ENCODE measurements at regions not wholly inside any gene's neighbourhood (a gene's known extent, or its start where the extent isn't known, plus 50 kb on each side); places are given as distances from the start of the nearest gene placed in this dataset.

GRCh38 chr2:192438239-192438638 lies 243.5 kb upstream of the TMEFF2 start:
- Histone ChIP-seq H3K36me3 (ENCODE audit: control insufficient read depth in 1 of 2, insufficient read depth in 2 of 2, low read length in 2 of 2) (no peaks in the 10 kb centered on the region), H3K4ac (ENCODE audit: low read depth, low read length) (no peak overlapping the region), H3K27ac (ENCODE audit: low read depth, low read length) (no peak overlapping the region), H2AFZ (ENCODE audit: insufficient read depth, low read length, poor library complexity) (no peak overlapping the region), H3K23ac (ENCODE audit: low read length) (no peak overlapping the region), H4K8ac (ENCODE audit: low read depth, low read length) (no peak overlapping the region), H2AK5ac (ENCODE audit: low read length) (no peak overlapping the region), H3K18ac (ENCODE audit: low read length) (no peak overlapping the region), H3K79me2 (ENCODE audit: control insufficient read depth, insufficient read depth, low read length, poor library complexity) (no peaks in the 10 kb centered on the region), H2BK12ac (ENCODE audit: low read length) (no peak overlapping the region), H4K91ac (ENCODE audit: low read depth, low read length) (no peak overlapping the region), H3K79me1 (ENCODE audit: low read length) (no peaks in the 10 kb centered on the region), H3K9me3 (ENCODE audit: insufficient read depth, low read depth, low read length) (no peaks in the 10 kb centered on the region), H3K14ac (ENCODE audit: low read length) (no peak overlapping the region), H3K4me1 (ENCODE audit: control insufficient read depth in 1 of 2, insufficient read depth in 2 of 2, low read length in 2 of 2) (peaks cover 0 to 2% of the 10 kb centered on the region in 2 experiments), H4K12ac (ENCODE audit: low read depth, low read length) (no peak overlapping the region), H3K4me2 (ENCODE audit: low read length) (no peak overlapping the region), H2BK5ac (ENCODE audit: low read depth, low read length, poor library complexity) (no peak overlapping the region), H3K27me3 (ENCODE audit: insufficient read depth, low read length) (no peaks in the 10 kb centered on the region), H2BK120ac (ENCODE audit: insufficient read depth, low read length, poor library complexity) (no peak overlapping the region), H3K4me3 (ENCODE audit: low read depth, low read length) (no peak overlapping the region), H3K9ac (ENCODE audit: low read length) (no peak overlapping the region)
- no CpG with 5 or more reads among the region's 1 CpG for WGBS (ENCODE audit: extremely low coverage, insufficient coverage, insufficient read length)
- no peak for DNase-seq

GRCh38 chr2:192437653-192438052 lies 242.9 kb upstream of the TMEFF2 start:
- Histone ChIP-seq H3K4me2 (ENCODE audit: low read length) (no peak overlapping the region), H4K8ac (ENCODE audit: low read depth, low read length) (no peak overlapping the region), H4K12ac (ENCODE audit: low read depth, low read length) (no peak overlapping the region), H3K79me1 (ENCODE audit: low read length) (no peaks in the 10 kb centered on the region), H2AK5ac (ENCODE audit: low read length) (no peak overlapping the region), H3K4me1 (ENCODE audit: control insufficient read depth in 1 of 2, insufficient read depth in 2 of 2, low read length in 2 of 2) (peaks cover 0 to 2% of the 10 kb centered on the region in 2 experiments), H3K4ac (ENCODE audit: low read depth, low read length) (no peak overlapping the region), H3K36me3 (ENCODE audit: control insufficient read depth in 1 of 2, insufficient read depth in 2 of 2, low read length in 2 of 2) (no peaks in the 10 kb centered on the region), H2BK5ac (ENCODE audit: low read depth, low read length, poor library complexity) (no peak overlapping the region), H3K9me3 (ENCODE audit: insufficient read depth, low read depth, low read length) (no peaks in the 10 kb centered on the region), H3K79me2 (ENCODE audit: control insufficient read depth, insufficient read depth, low read length, poor library complexity) (no peaks in the 10 kb centered on the region), H3K27ac (ENCODE audit: low read depth, low read length) (no peak overlapping the region), H2BK12ac (ENCODE audit: low read length) (no peak overlapping the region), H2AFZ (ENCODE audit: insufficient read depth, low read length, poor library complexity) (no peak overlapping the region), H4K91ac (ENCODE audit: low read depth, low read length) (no peak overlapping the region), H3K18ac (ENCODE audit: low read length) (no peak overlapping the region), H3K4me3 (ENCODE audit: low read depth, low read length) (no peak overlapping the region), H3K14ac (ENCODE audit: low read length) (no peak overlapping the region), H2BK120ac (ENCODE audit: insufficient read depth, low read length, poor library complexity) (no peak overlapping the region), H3K23ac (ENCODE audit: low read length) (no peak overlapping the region), H3K9ac (ENCODE audit: low read length) (no peak overlapping the region), H3K27me3 (ENCODE audit: insufficient read depth, low read length) (no peaks in the 10 kb centered on the region)
- WGBS (ENCODE audit: extremely low coverage, insufficient coverage, insufficient read length), result no CpG with 5 or more reads among the region's 4 CpGs
- no peak for DNase-seq

GRCh38 chr2:192424243-192424642 lies 229.5 kb upstream of the TMEFF2 start:
- Histone ChIP-seq H3K4me2 (ENCODE audit: low read length) (no peak overlapping the region), H3K27me3 (ENCODE audit: insufficient read depth, low read length) (no peaks in the 10 kb centered on the region), H3K4me3 (ENCODE audit: low read depth, low read length) (no peak overlapping the region), H3K4ac (ENCODE audit: low read depth, low read length) (no peak overlapping the region), H3K14ac (ENCODE audit: low read length) (no peak overlapping the region), H2AFZ (ENCODE audit: insufficient read depth, low read length, poor library complexity) (no peak overlapping the region), H3K23ac (ENCODE audit: low read length) (no peak overlapping the region), H3K27ac (ENCODE audit: low read depth, low read length) (no peak overlapping the region), H3K79me2 (ENCODE audit: control insufficient read depth, insufficient read depth, low read length, poor library complexity) (no peaks in the 10 kb centered on the region), H2BK120ac (ENCODE audit: insufficient read depth, low read length, poor library complexity) (no peak overlapping the region), H3K18ac (ENCODE audit: low read length) (no peak overlapping the region), H2AK5ac (ENCODE audit: low read length) (no peak overlapping the region), H3K4me1 (ENCODE audit: control insufficient read depth in 1 of 2, insufficient read depth in 2 of 2, low read length in 2 of 2) (no peaks in the 10 kb centered on the region), H2BK5ac (ENCODE audit: low read depth, low read length, poor library complexity) (no peak overlapping the region), H3K36me3 (ENCODE audit: control insufficient read depth in 1 of 2, insufficient read depth in 2 of 2, low read length in 2 of 2) (no peaks in the 10 kb centered on the region), H4K12ac (ENCODE audit: low read depth, low read length) (no peak overlapping the region), H4K8ac (ENCODE audit: low read depth, low read length) (no peak overlapping the region), H3K79me1 (ENCODE audit: low read length) (no peaks in the 10 kb centered on the region), H3K9ac (ENCODE audit: low read length) (no peak overlapping the region), H4K91ac (ENCODE audit: low read depth, low read length) (no peak overlapping the region), H3K9me3 (ENCODE audit: insufficient read depth, low read depth, low read length) (no peaks in the 10 kb centered on the region), H2BK12ac (ENCODE audit: low read length) (no peak overlapping the region)
- no peak for DNase-seq
- 100% methylated on average over 2 of the region's 4 CpGs for WGBS (ENCODE audit: extremely low coverage, insufficient coverage, insufficient read length)

- Histone ChIP-seq H3K4me2 (ENCODE audit: low read length) (no peak overlapping the region), H2BK12ac (ENCODE audit: low read length) (no peak overlapping the region), H3K9me3 (ENCODE audit: insufficient read depth, low read depth, low read length) (peaks cover 2% of the 10 kb centered on the region), H3K18ac (ENCODE audit: low read length) (no peak overlapping the region), H3K4me3 (ENCODE audit: low read depth, low read length) (no peak overlapping the region), H3K36me3 (ENCODE audit: control insufficient read depth in 1 of 2, insufficient read depth in 2 of 2, low read length in 2 of 2) (no peaks in the 10 kb centered on the region), H3K23ac (ENCODE audit: low read length) (no peak overlapping the region), H4K91ac (ENCODE audit: low read depth, low read length) (no peak overlapping the region), H3K4ac (ENCODE audit: low read depth, low read length) (no peak overlapping the region), H3K79me1 (ENCODE audit: low read length) (no peaks in the 10 kb centered on the region), H2AK5ac (ENCODE audit: low read length) (no peak overlapping the region), H3K9ac (ENCODE audit: low read length) (no peak overlapping the region), H2BK5ac (ENCODE audit: low read depth, low read length, poor library complexity) (no peak overlapping the region), H2AFZ (ENCODE audit: insufficient read depth, low read length, poor library complexity) (no peak overlapping the region), H3K27ac (ENCODE audit: low read depth, low read length) (no peak overlapping the region), H4K8ac (ENCODE audit: low read depth, low read length) (no peak overlapping the region), H3K27me3 (ENCODE audit: insufficient read depth, low read length) (no peaks in the 10 kb centered on the region), H2BK120ac (ENCODE audit: insufficient read depth, low read length, poor library complexity) (no peak overlapping the region), H3K14ac (ENCODE audit: low read length) (no peak overlapping the region), H4K12ac (ENCODE audit: low read depth, low read length) (no peak overlapping the region), H3K79me2 (ENCODE audit: control insufficient read depth, insufficient read depth, low read length, poor library complexity) (no peaks in the 10 kb centered on the region), H3K4me1 (ENCODE audit: control insufficient read depth in 1 of 2, insufficient read depth in 2 of 2, low read length in 2 of 2) (no peaks in the 10 kb centered on the region)
- no CpG with 5 or more reads among the region's 2 CpGs for WGBS (ENCODE audit: extremely low coverage, insufficient coverage, insufficient read length)
- DNase-seq, result no peak
Observed at GRCh38 chr2:192419786-192420185, 225.1 kb upstream of the TMEFF2 start.

All from trophoblast cell (in vitro differentiated cells and primary cell).